SK-N-MC (cell line): ENCODE measurements at regions not wholly inside any gene's neighbourhood (a gene's known extent, or its start where the extent isn't known, plus 50 kb on each side); places are given as distances from the start of the nearest gene placed in this dataset.
"Not testable (repeated sequence)": the region's sequence is repeated elsewhere in the genome, so short reads cannot be mapped to it uniquely, and the experiment has no call there.

ENCODE experiments used
- DNase-seq: peaks from one replicate; pipeline ENCODE4 v3.0.0-alpha.2; 2011; ENCODE audit warnings: low read depth, low spot score
- H3K27ac ChIP-seq: fragments of 200-600 bp; sonication (generic); 2 replicates; pipeline ENCODE4 v1.5.1; 2016; ENCODE audit warnings: mixed run types
- H3K36me3 ChIP-seq: fragments of 200-600 bp; sonication (generic); 2 replicates; pipeline ENCODE4 v1.6.1; 2017; ENCODE audit warnings: antibody characterized with exemption, low read length, mixed read lengths; ENCODE audit not compliant: insufficient read depth
- H3K4me3 ChIP-seq: fragments of 200-600 bp; sonication (generic); 2 replicates; pipeline ENCODE4 v1.5.1; 2016
- H3K9ac ChIP-seq: fragments of 200-600 bp; sonication (generic); 2 replicates; pipeline ENCODE4 v1.8.0; 2017; ENCODE audit warnings: mixed run types, mixed read lengths; ENCODE audit not compliant: insufficient read length
- H3K9me3 ChIP-seq: fragments of 200-600 bp; sonication (generic); 2 replicates; pipeline ENCODE4 v1.6.1; 2017; ENCODE audit warnings: low read depth, mild to moderate bottlenecking, antibody characterized with exemption, low read length, moderate library complexity, mixed read lengths
- EZH2 ChIP-seq: fragments of 200-600 bp; sonication (generic); IDR thresholded peaks from one replicate; pipeline ENCODE4 v1.6.1; 2017; ENCODE audit warnings: antibody characterized with exemption
- FOXP2 ChIP-seq: optimal IDR thresholded peaks from 2 replicates; pipeline ENCODE3; 2011; ENCODE audit warnings: mild to moderate bottlenecking, moderate library complexity; ENCODE audit not compliant: insufficient read depth; ENCODE audit errors: extremely low read length, control extremely low read depth
- POLR2AphosphoS5 ChIP-seq: IDR thresholded peaks from 2 replicates; pipeline ENCODE4 v1.6.1; 2012; ENCODE audit warnings: mild to moderate bottlenecking, low read depth, low read length, borderline replicate concordance

GRCh38 chr15:77866186-77866585 lies 211.3 kb downstream of the TBC1D2B start:
- H3K27ac ChIP-seq, result no peak overlapping the region
- no peak for DNase-seq
- H3K9ac ChIP-seq, result no peak overlapping the region
- no peaks in the 10 kb centered on the region for H3K36me3 ChIP-seq
- no peaks in the 10 kb centered on the region for H3K9me3 ChIP-seq
- no peak for TF ChIP-seq EZH2
- TF ChIP-seq POLR2AphosphoS5, result no peak
- no peak for TF ChIP-seq FOXP2
- H3K4me3 ChIP-seq, result no peak overlapping the region

DNA sequence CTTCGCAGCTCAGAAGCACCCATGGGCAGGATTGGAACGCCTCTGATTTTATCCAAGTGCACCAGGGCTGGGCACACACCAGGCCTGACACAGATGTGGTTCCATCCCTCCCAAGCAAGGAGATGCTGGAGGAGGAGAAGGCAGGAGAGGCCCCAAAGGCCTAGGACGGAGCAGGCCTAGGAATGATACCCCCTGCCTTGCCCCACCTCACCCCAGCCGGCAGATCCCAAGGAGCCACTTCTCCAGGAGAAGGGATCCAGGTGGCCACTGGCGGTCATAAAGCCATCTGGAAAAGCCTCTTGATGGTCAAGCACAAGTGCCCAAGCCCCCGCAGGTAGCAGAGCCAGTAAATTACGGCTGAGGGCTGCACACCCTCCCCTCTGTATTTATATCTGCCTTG lies 211.8 kb downstream of the TBC1D2B start:
- DNase-seq, result no peak
- TF ChIP-seq POLR2AphosphoS5, result no peak
- no peak for TF ChIP-seq EZH2
- no peak for TF ChIP-seq FOXP2
- Histone ChIP-seq H3K9ac (no peak overlapping the region), H3K9me3 (no peaks in the 10 kb centered on the region), H3K36me3 (no peaks in the 10 kb centered on the region), H3K4me3 (no peak overlapping the region), H3K27ac (no peak overlapping the region)

DNA sequence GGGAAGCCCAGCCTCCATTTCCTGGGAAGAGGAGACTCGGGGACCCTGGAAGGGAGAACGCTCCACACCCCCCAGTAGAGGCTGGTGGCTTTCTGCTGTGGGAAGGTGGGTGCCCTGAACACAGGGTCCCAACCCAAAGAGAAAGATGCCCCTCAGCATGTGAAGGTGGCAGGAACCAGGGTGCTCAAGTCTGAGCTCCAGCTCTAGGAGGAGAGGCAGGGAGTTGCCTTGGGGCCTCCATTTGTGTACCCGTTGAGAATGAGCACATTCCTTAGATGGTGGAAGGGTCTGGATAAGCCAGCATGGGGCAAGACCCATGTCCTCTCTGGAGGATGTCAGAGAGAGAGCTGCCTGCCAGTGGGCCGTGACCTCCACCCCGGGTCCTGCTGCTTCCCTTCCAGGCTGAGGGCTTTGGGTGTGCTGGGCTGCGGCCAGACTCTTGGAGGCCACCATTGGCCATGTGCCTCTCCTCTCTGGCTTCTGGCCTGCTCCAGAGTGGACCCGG lies 212.4 kb downstream of the TBC1D2B start:
- Histone ChIP-seq H3K9ac (no peak overlapping the region), H3K4me3 (no peak overlapping the region), H3K36me3 (no peaks in the 10 kb centered on the region), H3K27ac (no peak overlapping the region), H3K9me3 (no peaks in the 10 kb centered on the region)
- no peak for TF ChIP-seq FOXP2
- TF ChIP-seq POLR2AphosphoS5, result no peak
- no peak for TF ChIP-seq EZH2
- no peak for DNase-seq

DNA sequence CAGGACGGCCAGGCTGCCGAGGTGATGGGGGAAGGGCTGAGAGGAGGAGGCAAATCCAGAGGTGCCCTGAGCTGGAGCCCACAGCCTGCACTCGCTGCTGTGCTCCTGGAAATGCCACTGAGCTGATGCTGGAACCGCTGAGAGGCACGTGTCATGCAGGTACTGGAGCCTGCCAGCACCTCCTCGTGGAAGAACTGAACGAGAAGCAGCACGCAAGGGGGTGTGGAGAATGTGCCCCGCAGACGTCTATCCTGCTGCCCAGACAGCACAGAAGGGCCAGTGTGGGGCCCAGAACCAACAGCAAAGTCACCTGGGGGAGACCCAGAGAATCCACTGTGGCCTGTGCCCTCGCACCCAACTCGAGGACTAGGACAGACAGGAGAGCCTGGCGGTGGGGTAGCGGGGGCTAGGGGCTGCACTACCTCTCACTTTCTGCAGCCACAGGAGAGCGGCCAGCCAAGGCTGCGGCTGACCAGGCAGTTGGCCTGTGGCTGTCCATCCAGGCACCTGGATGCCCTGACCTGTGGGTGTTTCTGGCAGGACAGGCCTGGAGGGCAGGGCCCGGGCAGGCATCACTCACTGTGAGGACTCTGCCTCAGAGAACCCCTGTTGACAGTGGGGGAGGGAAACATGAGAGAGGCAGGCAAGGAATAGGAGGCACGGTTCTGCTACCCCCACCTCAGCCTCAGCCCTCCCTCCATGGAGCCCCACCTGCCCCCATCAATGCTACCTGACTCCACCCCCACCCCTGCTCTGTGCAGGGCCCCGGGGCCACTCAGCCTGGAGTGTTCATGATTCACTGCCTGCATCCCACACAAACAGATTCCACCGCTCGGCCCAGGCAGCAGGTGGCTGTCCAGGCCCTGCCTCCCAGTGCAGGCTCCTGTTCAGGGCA lies 213.1 kb downstream of the TBC1D2B start:
- no peak for DNase-seq
- Histone ChIP-seq H3K9me3 (no peaks in the 10 kb centered on the region), H3K4me3 (no peak overlapping the region), H3K27ac (no peak overlapping the region), H3K36me3 (no peaks in the 10 kb centered on the region), H3K9ac (no peak overlapping the region)
- TF ChIP-seq FOXP2, result no peak
- TF ChIP-seq EZH2, result no peak
- no peak for TF ChIP-seq POLR2AphosphoS5

DNA sequence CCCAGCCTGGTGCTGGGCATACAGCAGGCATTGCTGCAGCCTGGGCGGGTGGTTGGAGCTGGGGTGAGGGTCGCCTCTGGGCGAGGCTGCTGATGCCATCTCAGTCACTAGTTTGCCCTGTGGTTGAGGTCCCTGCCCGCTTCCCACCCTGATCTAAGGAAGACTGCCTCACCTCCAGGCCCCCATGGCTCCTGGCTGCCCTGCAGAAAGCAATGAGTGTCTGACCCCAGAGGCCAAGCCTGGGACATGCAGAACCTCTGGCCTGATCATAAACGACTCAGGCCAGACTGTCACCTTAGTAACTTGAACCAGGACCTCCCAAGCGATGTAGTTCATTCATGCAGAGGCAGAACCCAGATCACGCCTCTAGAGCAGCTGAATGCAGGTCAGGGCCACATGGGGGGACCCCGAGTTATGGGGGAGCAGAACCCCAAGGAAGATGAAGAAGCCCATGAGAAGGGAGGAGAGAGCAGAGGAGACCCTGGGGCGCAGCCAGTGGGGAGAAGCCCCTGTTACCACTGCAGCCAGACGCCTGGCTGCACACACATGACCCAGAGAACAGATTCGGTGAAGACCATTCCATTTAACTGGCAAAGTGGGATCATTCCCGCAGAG lies 213.9 kb downstream of the TBC1D2B start:
- no peak for TF ChIP-seq POLR2AphosphoS5
- no peak for TF ChIP-seq EZH2
- no peak for TF ChIP-seq FOXP2
- DNase-seq, result no peak
- Histone ChIP-seq H3K9ac (no peak overlapping the region), H3K27ac (no peak overlapping the region), H3K4me3 (no peak overlapping the region), H3K36me3 (no peaks in the 10 kb centered on the region), H3K9me3 (no peaks in the 10 kb centered on the region)

DNA sequence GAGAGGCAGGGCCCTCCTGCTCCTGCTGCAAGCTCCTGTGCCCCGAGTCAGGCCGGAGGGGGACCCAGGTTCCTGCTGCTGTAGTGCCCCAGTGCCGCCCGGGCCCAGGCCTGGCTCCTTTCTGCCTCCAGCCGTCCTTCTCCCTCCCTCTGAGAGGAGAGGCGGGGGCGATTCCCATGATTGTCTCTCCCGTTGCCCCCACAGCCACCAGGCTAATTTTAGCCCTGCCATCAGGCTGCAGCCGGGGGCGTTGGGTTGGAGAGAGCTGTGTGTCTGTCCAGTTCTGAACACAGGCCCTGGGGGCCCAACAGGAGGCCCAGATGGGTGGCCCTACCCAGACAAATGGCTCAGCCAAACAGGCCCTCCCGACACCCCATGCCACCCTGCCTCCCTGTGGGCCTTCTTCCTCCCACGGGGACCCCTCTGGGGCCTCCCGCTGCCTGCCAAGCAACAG lies 214.8 kb downstream of the TBC1D2B start:
- H3K9ac ChIP-seq, result no peak overlapping the region

GRCh38 chr15:77861997-77862635 lies 215.4 kb downstream of the TBC1D2B start:
- not testable (repeated sequence) for H3K9me3 ChIP-seq, H3K27ac ChIP-seq, H3K9ac ChIP-seq, DNase-seq, H3K36me3 ChIP-seq, H3K4me3 ChIP-seq

More for the DNA sequence above, 214.8 kb downstream of the TBC1D2B start:
- Histone ChIP-seq H3K36me3 (no peaks in the 10 kb centered on the region), H3K9me3 (no peaks in the 10 kb centered on the region), H3K4me3 (no peak overlapping the region), H3K27ac (no peak overlapping the region)
- TF ChIP-seq FOXP2 (no peak), EZH2 (no peak), POLR2AphosphoS5 (no peak)
- DNase-seq, result no peak

DNA sequence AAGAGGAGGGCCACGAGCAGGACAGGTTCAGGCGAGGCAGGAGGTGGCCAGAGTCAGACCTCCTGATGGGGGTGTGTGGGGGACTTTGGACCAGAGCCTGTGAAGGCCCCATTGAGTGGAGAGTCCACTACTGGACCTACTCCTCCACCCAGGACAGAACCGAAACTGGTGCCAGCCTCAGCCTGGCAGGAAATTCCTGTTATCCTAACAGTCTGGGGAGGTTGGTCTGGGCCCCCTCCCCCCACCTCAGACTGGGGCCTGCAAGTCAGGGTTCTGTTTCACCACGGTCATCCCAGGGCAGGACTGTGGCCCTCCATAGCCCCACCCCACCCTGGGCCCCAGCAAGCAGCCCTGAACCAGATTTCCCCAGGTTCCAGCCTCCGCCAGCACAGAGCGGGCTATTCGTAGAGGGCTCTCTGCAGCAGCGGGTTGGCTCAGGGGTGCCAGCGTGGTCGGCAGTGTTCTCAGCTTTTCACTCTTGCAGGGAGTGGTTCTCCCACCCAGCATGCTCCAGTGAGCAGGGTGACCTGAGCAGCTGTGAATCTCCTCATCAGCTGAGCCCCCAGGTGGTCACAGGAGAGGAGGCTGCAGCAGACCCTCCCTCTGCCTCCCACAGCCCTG lies 217.3 kb downstream of the TBC1D2B start:
- DNase-seq, result no peak
- no peak overlapping the region for H3K4me3 ChIP-seq
- no peaks in the 10 kb centered on the region for H3K9me3 ChIP-seq
- no peak for TF ChIP-seq POLR2AphosphoS5
- no peak for TF ChIP-seq FOXP2
- no peak for TF ChIP-seq EZH2
- H3K36me3 ChIP-seq, result no peaks in the 10 kb centered on the region
- no peak overlapping the region for H3K9ac ChIP-seq
- no peak overlapping the region for H3K27ac ChIP-seq
